ENCODE measurements at regions not wholly inside any gene's neighbourhood (a gene's known extent, or its start where the extent isn't known, plus 50 kb on each side); places are given as distances from the start of the nearest gene placed in this dataset.

- Histone ChIP-seq H3K36me3 (no peaks in the 10 kb centered on the region), H3K27ac (no peak overlapping the region), H3K9me3 (no peaks in the 10 kb centered on the region), H3K27me3 (no peaks in the 10 kb centered on the region), H3K4me1 (peaks cover 0 to 4% of the 10 kb centered on the region in 2 donors), H3K4me3 (no peak overlapping the region)
- no peak for TF ChIP-seq CTCF (IDR thresholded peaks at IDR 0.05)
- no peak for DNase-seq (ENCODE audit: low spot score)
Measured at GRCh38 chr5:58012102-58012501, 447.8 kb downstream of the PLK2 start.

- Histone ChIP-seq H3K27ac (no peak overlapping the region), H3K36me3 (no peaks in the 10 kb centered on the region), H3K4me1 (no peaks in the 10 kb centered on the region), H3K9me3 (no peaks in the 10 kb centered on the region), H3K4me3 (no peak overlapping the region), H3K27me3 (no peaks in the 10 kb centered on the region)
- TF ChIP-seq CTCF (IDR thresholded peaks at IDR 0.05), result no peak
- DNase-seq (ENCODE audit: low spot score), result no peak
Measured at GRCh38 chr5:58011301-58011700, 448.6 kb downstream of the PLK2 start.

- no peaks in the 10 kb centered on the region for H3K27me3 ChIP-seq
- TF ChIP-seq CTCF (IDR thresholded peaks at IDR 0.05), result no peak
- no peak overlapping the region for H3K27ac ChIP-seq
Measured at GRCh38 chr5:58009754-58010153, 450.1 kb downstream of the PLK2 start.

GRCh38 chr5:58002323-58002722 is 457.6 kb downstream of the PLK2 start:
- Histone ChIP-seq H3K9me3 (no peaks in the 10 kb centered on the region), H3K27me3 (no peaks in the 10 kb centered on the region), H3K36me3 (no peaks in the 10 kb centered on the region), H3K27ac (no peak overlapping the region), H3K4me3 (no peak overlapping the region), H3K4me1 (no peaks in the 10 kb centered on the region)
- TF ChIP-seq CTCF (IDR thresholded peaks at IDR 0.05), result no peak
- DNase-seq (ENCODE audit: low spot score), result no peak

More at GRCh38 chr5:58009754-58010153, 450.1 kb downstream of the PLK2 start:
- DNase-seq (ENCODE audit: low spot score), result no peak
- no peak overlapping the region for H3K4me3 ChIP-seq
- H3K36me3 ChIP-seq, result no peaks in the 10 kb centered on the region
- H3K9me3 ChIP-seq, result no peaks in the 10 kb centered on the region
- no peaks in the 10 kb centered on the region for H3K4me1 ChIP-seq

GRCh38 chr5:57993866-57994265 is 466.0 kb downstream of the PLK2 start:
- Histone ChIP-seq H3K4me1 (no peaks in the 10 kb centered on the region), H3K36me3 (no peaks in the 10 kb centered on the region), H3K9me3 (no peaks in the 10 kb centered on the region), H3K4me3 (no peak overlapping the region), H3K27me3 (no peaks in the 10 kb centered on the region), H3K27ac (no peak overlapping the region)
- TF ChIP-seq CTCF (IDR thresholded peaks at IDR 0.05), result no peak
- DNase-seq (ENCODE audit: low spot score), result no peak

- no peak for DNase-seq (ENCODE audit: low spot score)
- Histone ChIP-seq H3K36me3 (no peaks in the 10 kb centered on the region), H3K4me1 (peaks cover 0 to 6% of the 10 kb centered on the region in 2 donors), H3K4me3 (no peak overlapping the region), H3K9me3 (no peaks in the 10 kb centered on the region), H3K27ac (no peak overlapping the region), H3K27me3 (no peaks in the 10 kb centered on the region)
- TF ChIP-seq CTCF (IDR thresholded peaks at IDR 0.05), result no peak
Measured at GRCh38 chr5:57989378-57989777, 470.5 kb downstream of the PLK2 start.
